Caco-2 (cell line): ENCODE measurements at regions not wholly inside any gene's neighbourhood (a gene's known extent, or its start where the extent isn't known, plus 50 kb on each side); places are given as distances from the start of the nearest gene placed in this dataset.

Source experiments
- BruUV-seq: library from RNA; stranded (reverse); fragments of 400-500 nt; replicated peaks from 2 replicates; lab custom pipeline; 2021; lab: Mats Ljungman, UMichigan
- CTCF ChIA-PET: fragments of 300-600 bp; sonication (Branson Sonifier 250); formaldehyde crosslinking; loops from one replicate; lab custom pipeline; 2022; ENCODE audit warnings: antibody characterized with exemption; lab: Charles Lee
- POLR2A ChIA-PET: fragments of 300-600 bp; sonication (Branson Sonifier 250); formaldehyde crosslinking; loops from one replicate; lab custom pipeline; 2022; ENCODE audit warnings: antibody characterized with exemption; lab: Charles Lee
- DNase-seq, 2 experiments: peaks; one replicate each; pipeline versions ENCODE4 v3.0.0 to v3.0.0-alpha.2; 2020 to 2022
- H3K27me3 ChIP-seq: replicated peaks from 2 replicates; pipeline ENCODE4 v1.6.0; 2011; ENCODE audit warnings: low read length; ENCODE audit not compliant: control insufficient read depth, insufficient read depth
- H3K36me3 ChIP-seq: 2 replicates; pipeline ENCODE4 v1.5.1; 2011; ENCODE audit warnings: low read length; ENCODE audit not compliant: control insufficient read depth, insufficient read depth
- H3K4me1 ChIP-seq: fragments of 250-450 bp; sonication (Bioruptor Pico); 2 replicates; pipeline ENCODE4 v1.5.1; 2020; ENCODE audit warnings: mild to moderate bottlenecking
- H3K4me3 ChIP-seq: 2 replicates; pipeline ENCODE4 v1.5.1; 2011; ENCODE audit warnings: low read depth, mild to moderate bottlenecking, control low read depth, low read length
- H3K9me3 ChIP-seq: fragments of 250-450 bp; sonication (Bioruptor Pico); 2 replicates; pipeline ENCODE4 v1.5.1; 2020; ENCODE audit warnings: mild to moderate bottlenecking, moderate library complexity
- H3K27ac Mint-ChIP-seq: one replicate; pipeline ENCODE4 v1.8.0; 2022; ENCODE audit warnings: mixed read lengths; ENCODE audit not compliant: unreplicated experiment
- H3K27me3 Mint-ChIP-seq: one replicate; pipeline ENCODE4 v1.8.0; 2022; ENCODE audit warnings: mixed read lengths; ENCODE audit not compliant: insufficient read depth, unreplicated experiment
- H3K36me3 Mint-ChIP-seq: one replicate; pipeline ENCODE4 v1.8.0; 2022; ENCODE audit warnings: mild to moderate bottlenecking, mixed read lengths; ENCODE audit not compliant: insufficient read depth, unreplicated experiment
- H3K4me1 Mint-ChIP-seq: one replicate; pipeline ENCODE4 v1.8.0; 2022; ENCODE audit warnings: low read depth, mixed read lengths; ENCODE audit not compliant: unreplicated experiment
- H3K4me3 Mint-ChIP-seq: one replicate; pipeline ENCODE4 v1.8.0; 2022; ENCODE audit warnings: mild to moderate bottlenecking, moderate library complexity, mixed read lengths; ENCODE audit not compliant: unreplicated experiment
- H3K9me3 Mint-ChIP-seq: one replicate; pipeline ENCODE4 v1.8.0; 2022; ENCODE audit warnings: mixed read lengths; ENCODE audit not compliant: unreplicated experiment
- intact Hi-C: fragments of 100-400 bp; cut with micrococcal nuclease; formaldehyde crosslinking; loops from one replicate; pipeline ENCODE4 v1.10.0; 2022; ENCODE audit not compliant: unreplicated experiment
- TF ChIP-seq, protein P1 (sequence below), 2 experiments: fragments of 200-600 bp in 1 of 2; IDR thresholded peaks; 1 replicate in 1 of 2; 2 replicates in 1 of 2; pipeline versions ENCODE4 v1.5.1 to v1.8.0; 2011 to 2022; ENCODE audit warnings: antibody characterized with exemption in 1 of 2, control low read depth in 1 of 2, inconsistent platforms in 1 of 2, low read depth in 1 of 2, low read length in 1 of 2, mild to moderate bottlenecking in 1 of 2, moderate library complexity in 1 of 2; ENCODE audit not compliant: insufficient read depth in 1 of 2, severe bottlenecking in 1 of 2, unreplicated experiment in 1 of 2

DNA sequence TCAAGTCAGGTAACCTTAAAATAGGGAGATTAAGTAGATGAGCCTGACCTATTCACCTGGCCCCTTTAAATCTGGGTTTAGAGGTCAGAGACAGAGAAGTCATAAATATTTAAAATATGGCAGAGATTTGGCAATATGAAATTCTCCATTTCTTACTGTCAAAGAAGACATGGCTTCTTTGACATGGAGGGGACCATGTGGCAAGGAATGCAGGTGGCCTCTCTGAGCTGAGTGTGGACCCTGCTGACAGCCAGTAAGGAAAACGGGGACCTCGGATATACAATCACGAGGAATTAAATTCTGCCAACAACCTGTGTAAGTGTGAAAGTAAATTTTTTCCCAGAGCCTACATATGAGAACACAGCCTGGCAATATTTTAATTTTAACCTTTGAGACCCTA lies 427.5 kb upstream of the PROX1 start:
- Histone ChIP-seq H3K27me3 (no peaks in the 10 kb centered on the region), H3K36me3 (no peaks in the 10 kb centered on the region), H3K4me3 (no peak overlapping the region), H3K4me1 (no peaks in the 10 kb centered on the region; the same call in 1 of the 2 replicates), H3K9me3 (peaks cover 18% of the 10 kb centered on the region)
- CTCF ChIA-PET: no interaction called here
- H3K27ac Mint-ChIP-seq: no peak overlapping the region
- intact Hi-C loops: no loop called here
- BruUV-seq: no TSS peak
- no peaks in the 10 kb centered on the region for H3K4me1 Mint-ChIP-seq
- H3K9me3 Mint-ChIP-seq: peaks cover 12% of the 10 kb centered on the region
- POLR2A ChIA-PET: no interaction called here
- H3K4me3 Mint-ChIP-seq: no peak overlapping the region
- no peaks in the 10 kb centered on the region for H3K27me3 Mint-ChIP-seq
- no peak for DNase-seq
- TF ChIP-seq, protein P1, sequence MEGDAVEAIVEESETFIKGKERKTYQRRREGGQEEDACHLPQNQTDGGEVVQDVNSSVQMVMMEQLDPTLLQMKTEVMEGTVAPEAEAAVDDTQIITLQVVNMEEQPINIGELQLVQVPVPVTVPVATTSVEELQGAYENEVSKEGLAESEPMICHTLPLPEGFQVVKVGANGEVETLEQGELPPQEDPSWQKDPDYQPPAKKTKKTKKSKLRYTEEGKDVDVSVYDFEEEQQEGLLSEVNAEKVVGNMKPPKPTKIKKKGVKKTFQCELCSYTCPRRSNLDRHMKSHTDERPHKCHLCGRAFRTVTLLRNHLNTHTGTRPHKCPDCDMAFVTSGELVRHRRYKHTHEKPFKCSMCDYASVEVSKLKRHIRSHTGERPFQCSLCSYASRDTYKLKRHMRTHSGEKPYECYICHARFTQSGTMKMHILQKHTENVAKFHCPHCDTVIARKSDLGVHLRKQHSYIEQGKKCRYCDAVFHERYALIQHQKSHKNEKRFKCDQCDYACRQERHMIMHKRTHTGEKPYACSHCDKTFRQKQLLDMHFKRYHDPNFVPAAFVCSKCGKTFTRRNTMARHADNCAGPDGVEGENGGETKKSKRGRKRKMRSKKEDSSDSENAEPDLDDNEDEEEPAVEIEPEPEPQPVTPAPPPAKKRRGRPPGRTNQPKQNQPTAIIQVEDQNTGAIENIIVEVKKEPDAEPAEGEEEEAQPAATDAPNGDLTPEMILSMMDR (IDR thresholded peaks at IDR 0.05; ENCODE audit: insufficient read depth in 1 of 2, low read depth in 1 of 2, low read length in 1 of 2, severe bottlenecking in 1 of 2, unreplicated experiment in 1 of 2): no peak
- peaks cover 6% of the 10 kb centered on the region for H3K36me3 Mint-ChIP-seq

DNA sequence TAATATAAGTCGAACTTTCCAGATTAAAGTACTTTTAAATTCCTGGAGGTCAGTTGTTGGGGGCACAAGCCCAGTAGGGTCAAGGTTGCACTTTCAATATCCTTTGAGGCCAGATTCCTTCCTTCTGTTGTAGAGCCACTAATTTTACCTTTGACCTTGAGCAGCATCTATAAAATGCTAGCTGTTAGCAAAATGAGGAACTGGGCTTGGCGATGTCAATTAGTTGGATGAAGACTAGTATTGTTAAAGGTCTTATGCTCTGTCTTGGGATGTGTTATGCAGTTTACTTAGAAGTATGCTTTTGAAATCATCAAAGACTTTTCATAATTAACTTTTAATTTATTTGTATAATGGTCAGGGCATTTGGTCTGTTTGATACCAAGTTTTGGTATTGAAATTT lies 425.9 kb upstream of the PROX1 start:
- POLR2A ChIA-PET: no interaction called here
- Mint-ChIP-seq H3K4me1 (no peaks in the 10 kb centered on the region), H3K9me3 (peaks cover 27% of the 10 kb centered on the region), H3K36me3 (peaks cover 6% of the 10 kb centered on the region), H3K4me3 (no peak overlapping the region), H3K27ac (no peak overlapping the region), H3K27me3 (no peaks in the 10 kb centered on the region)
- H3K9me3 ChIP-seq: peaks cover 18% of the 10 kb centered on the region
- intact Hi-C loops: no loop called here
- CTCF ChIA-PET: no interaction called here
- TF ChIP-seq, protein P1 (IDR thresholded peaks at IDR 0.05; ENCODE audit: insufficient read depth in 1 of 2, low read depth in 1 of 2, low read length in 1 of 2, severe bottlenecking in 1 of 2, unreplicated experiment in 1 of 2): no peak
- H3K27me3 ChIP-seq: no peaks in the 10 kb centered on the region
- no peak overlapping the region for H3K4me3 ChIP-seq
- no peak for DNase-seq
- H3K36me3 ChIP-seq: no peaks in the 10 kb centered on the region
- no TSS peak for BruUV-seq
- H3K4me1 ChIP-seq: no peaks in the 10 kb centered on the region; the same call in 1 of the 2 replicates

DNA sequence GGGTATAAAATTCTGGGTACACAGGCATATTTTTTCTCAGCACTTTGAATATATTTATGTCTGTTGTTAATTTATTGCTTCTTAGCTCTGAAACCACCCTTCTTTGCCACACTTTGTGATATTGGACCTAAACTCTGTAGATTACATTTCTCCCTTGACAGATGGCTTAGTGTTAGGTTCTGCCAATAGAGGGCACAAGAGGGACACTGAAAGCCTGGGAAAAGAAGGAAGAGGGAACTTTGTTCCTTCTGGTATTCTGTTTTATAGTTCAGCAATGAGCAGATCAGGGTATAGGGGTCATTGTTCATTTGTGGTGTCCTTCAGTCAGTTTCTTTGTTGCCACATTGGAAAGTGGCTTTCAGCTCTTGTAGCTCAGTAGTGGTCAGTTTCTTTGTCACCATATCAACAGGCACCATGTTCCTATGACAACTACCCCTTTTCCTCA lies 423.5 kb upstream of the PROX1 start:
- ChIA-PET POLR2A (no interaction called here), CTCF (no interaction called here)
- Mint-ChIP-seq H3K9me3 (peaks cover 34% of the 10 kb centered on the region), H3K4me3 (no peak overlapping the region), H3K27me3 (no peaks in the 10 kb centered on the region), H3K36me3 (peaks cover 6% of the 10 kb centered on the region), H3K4me1 (peaks cover 12% of the 10 kb centered on the region), H3K27ac (no peak overlapping the region)
- peak in 1 of 2 experiments; percentile 54 for DNase-seq
- H3K9me3 ChIP-seq: peaks cover 18% of the 10 kb centered on the region
- no peaks in the 10 kb centered on the region for H3K27me3 ChIP-seq
- intact Hi-C loops: loop anchor here (1.0 to 2.0 kb wide), 2 partner anchors 319 to 559 kb away; no protein-coding TSS in a partner anchor
- peaks cover 7% of the 10 kb centered on the region for H3K4me1 ChIP-seq
- no peak overlapping the region for H3K4me3 ChIP-seq
- BruUV-seq: no TSS peak
- no peaks in the 10 kb centered on the region for H3K36me3 ChIP-seq
- TF ChIP-seq, protein P1 (IDR thresholded peaks at IDR 0.05; ENCODE audit: insufficient read depth in 1 of 2, low read depth in 1 of 2, low read length in 1 of 2, severe bottlenecking in 1 of 2, unreplicated experiment in 1 of 2): peak; percentile 48 to 64
